Fibroblast of skin of scalp (primary cell): ENCODE measurements at regions not wholly inside any gene's neighbourhood (a gene's known extent, or its start where the extent isn't known, plus 50 kb on each side); places are given as distances from the start of the nearest gene placed in this dataset.
"Not testable (repeated sequence)": the region's sequence is repeated elsewhere in the genome, so short reads cannot be mapped to it uniquely, and the experiment has no call there.

ENCODE experiments used
- DNase-seq: peaks from one replicate; pipeline ENCODE4 v3.0.0-alpha.2; 2013

DNA sequence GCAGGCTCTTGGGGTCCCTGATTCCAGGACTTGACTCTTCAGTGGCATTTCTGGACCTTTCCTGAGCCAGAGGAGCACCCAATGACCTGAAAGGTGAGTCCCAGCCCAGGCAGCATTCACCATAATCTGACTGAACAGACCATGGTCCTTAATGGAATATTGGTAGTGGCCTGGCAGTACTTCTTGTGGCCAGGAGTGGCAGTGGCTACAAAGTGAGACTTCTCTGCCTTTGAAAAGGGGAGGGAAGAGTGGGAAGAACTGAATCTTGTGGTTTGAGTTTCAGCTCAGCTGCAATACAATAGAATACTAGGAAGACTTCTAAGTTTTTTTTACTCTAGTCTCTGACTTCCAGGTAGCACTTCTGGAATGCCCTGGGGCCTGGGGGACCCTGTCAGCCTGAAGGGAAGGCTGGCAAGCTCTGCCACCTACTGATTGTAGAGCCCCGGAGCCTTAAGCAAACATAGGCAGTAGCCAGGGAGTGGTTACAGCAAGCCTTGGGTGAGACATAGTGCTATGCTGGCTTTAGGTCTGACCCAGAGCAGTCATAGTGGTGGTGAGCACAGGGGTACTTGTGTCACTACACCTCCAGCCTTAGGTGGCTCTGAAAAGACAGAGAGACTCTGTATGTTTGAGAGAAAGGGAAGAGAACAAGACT, 674.2 kb upstream of the MANEA start:
- DNase-seq: no peak

DNA sequence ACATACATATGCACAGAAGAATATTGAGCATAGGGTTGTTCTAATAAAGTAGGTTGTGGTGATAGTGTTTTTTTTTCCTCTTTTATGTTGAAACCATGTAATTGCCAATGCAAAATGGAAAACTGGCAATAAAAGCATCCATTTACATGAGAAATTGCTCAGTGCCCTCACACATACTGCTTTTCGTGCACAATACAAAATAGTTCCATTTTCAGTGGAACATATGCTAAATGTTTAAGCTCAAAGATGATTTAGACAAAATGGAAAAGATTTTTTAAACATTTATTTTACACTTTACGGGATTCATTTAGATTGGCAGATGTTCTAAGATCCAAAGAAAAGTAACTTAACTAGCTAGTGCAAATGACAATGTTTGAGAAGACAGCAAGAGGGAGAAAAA, 678.1 kb upstream of the MANEA start:
- DNase-seq: no peak

- DNase-seq: no peak
These were observed 683.0 kb upstream of the MANEA start for GRCh38 chr6:94894300-94894699.

DNA sequence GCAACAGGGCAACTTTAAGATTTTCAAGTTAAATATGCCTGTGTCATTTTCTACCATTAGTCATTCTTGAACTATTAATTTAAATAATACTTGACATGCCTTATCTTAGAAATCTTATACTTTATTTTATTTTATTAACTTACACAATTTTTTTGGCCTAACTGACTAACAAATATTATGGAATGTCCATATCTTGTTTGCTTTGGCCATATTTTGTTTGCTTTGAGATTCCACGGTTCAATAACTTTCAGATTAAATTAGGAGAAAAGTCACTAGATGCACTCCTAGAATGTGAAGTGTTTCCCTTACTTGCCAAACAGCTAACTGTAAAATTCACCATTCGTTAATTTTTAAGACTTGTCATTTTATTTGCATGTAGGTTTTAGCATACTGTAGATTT, 684.0 kb upstream of the MANEA start:
- DNase-seq: no peak

DNA sequence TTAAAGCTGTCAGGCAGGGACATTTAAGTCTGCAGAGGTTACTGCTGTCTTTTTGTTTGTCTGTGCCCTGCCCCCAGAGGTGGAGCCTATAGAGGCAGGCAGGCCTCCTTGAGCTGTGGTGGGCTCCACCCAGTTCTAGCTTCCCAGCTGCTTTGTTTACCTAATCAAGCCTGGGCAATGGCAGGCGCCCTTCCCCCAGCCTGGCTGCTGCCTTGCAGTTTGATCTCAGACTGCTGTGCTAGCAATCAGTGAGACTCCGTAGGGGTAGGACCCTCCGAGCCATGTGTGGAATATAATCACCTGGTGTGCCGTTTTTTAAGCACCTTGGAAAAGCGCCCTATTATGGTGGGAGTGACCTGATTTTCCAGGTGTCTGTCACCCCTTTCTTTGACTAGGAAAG, 703.5 kb upstream of the MANEA start:
- not testable (repeated sequence) for DNase-seq

DNA sequence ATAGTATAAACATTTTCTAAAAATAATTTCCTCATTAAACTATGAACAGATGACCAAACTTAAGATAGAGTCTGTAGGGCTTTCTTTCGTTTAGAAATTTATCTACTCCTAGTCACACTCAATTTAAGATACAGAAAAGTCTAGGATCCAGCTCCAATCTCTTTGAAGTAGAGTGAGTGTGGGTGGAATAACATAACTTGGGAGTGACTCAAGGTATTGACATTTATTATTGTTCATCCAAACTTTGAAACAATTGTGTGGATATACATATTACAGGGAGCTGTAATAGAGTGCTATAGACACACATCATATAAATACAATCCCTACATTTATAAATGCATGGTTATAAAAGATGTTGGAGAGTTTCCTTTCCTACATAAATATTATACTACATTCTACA, 715.2 kb upstream of the MANEA start:
- no peak for DNase-seq

DNA sequence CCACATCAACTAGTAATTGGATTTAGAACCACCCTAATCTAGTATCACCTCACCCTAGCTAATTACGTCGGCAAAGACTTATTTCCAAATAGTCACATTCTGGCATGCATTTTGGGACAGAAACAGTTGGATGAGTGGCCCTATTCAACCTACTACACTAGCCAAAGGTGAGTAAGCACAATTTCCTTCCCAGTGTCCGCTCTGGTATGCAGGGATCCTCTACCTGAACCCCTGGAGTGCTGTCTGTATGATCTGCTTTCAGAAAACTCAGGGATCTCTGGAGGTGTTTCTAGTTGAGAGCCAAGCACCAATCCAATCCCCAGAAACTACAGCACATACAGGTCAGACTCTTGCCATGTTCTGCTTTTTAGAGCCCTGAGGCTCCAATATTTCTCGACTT, 717.4 kb upstream of the MANEA start:
- no peak for DNase-seq

GRCh38 chr6:94856999-94857398, 720.3 kb upstream of the MANEA start:
- DNase-seq: not testable (repeated sequence)

GRCh38 chr6:94851329-94851728, 726.0 kb upstream of the MANEA start:
- DNase-seq: not testable (repeated sequence)

GRCh38 chr6:94845742-94846141, 731.6 kb upstream of the MANEA start:
- no peak for DNase-seq

GRCh38 chr6:94835264-94835663, 742.1 kb upstream of the MANEA start:
- no peak for DNase-seq

- DNase-seq: no peak
These were observed 763.5 kb upstream of the MANEA start for GRCh38 chr6:94813806-94814205.

- DNase-seq: no peak
These were observed 776.0 kb upstream of the MANEA start for GRCh38 chr6:94801344-94801743.

GRCh38 chr6:94785514-94785913, 791.8 kb upstream of the MANEA start:
- DNase-seq: no peak

- not testable (repeated sequence) for DNase-seq
These were observed 792.3 kb upstream of the MANEA start for GRCh38 chr6:94785081-94785480.

DNA sequence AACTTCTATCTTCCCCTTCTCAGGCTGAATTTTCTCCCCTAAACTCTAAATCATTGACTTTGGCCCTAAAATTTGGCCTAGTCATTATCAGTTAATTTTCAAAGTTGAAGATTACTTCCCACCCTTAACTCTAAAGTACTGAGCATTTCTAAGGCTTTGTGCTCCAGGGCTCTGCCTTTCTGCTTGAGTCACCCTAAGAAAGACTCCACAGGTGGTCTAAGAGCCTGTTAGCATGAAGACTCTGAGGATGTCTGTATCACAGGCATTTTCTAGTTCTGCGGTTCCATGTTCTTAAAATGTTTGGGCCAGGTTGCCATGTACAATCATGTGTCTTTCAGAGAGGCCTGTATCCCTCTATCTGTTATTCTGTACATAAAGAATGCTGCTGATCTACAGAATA, 808.1 kb upstream of the MANEA start:
- no peak for DNase-seq

DNA sequence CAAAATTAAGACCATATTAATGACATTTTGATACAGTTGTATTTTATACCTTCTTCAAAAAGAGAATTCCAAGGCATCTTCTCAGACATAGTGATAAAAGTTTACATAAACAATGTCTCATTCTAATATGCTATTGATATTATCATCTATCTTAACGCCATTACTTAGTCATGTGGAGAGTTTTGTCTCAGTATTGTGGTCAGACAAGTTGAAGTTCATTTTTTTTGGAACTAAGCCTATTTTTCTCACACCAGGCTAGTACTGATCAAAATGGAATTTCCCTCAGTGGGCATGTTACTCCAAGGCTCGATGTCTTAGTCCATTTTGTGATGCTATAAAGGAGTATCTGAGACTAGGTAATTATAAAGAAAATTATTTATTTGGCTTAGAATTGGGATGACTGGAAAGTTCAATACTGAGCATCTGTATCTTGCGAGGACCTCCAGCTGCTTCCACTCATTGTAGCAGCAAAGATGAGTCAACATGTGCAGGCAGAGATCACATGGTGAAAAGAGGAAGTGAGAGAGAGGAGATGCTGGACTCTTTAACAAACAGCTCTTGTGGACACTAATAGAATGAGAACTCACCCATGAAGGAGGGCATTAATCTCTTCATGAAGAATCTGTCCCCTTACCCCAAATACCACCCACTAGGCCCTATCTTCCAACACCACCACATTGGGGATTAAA, 825.5 kb upstream of the MANEA start:
- no peak for DNase-seq

DNA sequence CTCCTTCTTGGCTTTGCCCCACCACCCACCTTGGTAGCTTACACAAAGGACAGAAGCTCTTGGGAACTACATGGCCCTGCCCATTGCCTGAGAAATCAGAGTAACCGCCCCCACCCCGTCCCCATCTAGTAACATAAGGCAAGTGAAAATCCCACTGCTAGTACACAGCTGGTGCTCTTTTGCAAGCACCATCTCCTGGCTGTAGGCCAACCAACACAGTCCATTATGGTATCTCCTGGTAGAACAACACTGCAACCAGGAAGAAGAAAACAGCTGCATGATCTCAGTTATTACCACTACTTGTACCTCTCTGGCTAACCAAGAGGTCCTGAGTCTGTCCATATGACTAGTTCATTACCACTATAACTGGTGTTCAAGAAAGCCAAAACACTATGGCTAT, 841.1 kb upstream of the MANEA start:
- no peak for DNase-seq

DNA sequence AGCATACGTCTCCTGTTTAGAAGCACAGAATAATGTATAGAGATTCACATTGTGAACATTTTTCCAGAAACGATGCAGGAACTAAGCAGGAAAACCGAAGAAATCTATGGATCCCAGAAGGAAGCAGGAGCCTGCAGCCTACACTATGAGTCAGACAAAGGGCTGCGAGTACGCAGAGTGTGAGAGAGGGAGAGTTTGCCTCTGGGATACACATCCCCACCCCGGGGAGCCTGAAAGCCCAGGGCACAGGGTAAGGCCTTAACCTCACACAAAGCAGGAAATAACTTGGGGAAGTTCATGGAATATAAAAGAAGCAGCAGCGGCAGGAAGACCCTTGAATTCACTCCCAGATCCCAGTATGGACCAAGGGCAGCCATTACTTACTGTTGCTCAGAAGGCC, 842.1 kb upstream of the MANEA start:
- no peak for DNase-seq

DNA sequence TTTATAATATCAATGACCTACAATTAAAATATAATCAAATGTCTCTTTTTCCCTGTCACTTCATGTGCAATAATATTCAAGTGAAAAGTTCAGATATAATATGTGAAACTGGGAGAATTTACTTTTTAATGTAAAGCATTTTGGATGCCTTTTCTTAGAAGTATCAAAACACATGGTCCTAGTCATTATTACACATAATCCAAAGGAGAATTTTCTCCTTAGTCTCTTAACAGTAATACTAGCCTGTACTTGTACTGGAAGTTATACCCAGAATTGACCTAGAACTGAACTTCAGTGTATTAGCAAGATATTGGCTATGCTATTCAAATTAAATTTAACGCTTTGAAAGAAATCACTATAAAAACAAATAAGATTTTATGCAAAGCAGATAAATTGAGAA, 842.6 kb upstream of the MANEA start:
- DNase-seq: no peak

DNA sequence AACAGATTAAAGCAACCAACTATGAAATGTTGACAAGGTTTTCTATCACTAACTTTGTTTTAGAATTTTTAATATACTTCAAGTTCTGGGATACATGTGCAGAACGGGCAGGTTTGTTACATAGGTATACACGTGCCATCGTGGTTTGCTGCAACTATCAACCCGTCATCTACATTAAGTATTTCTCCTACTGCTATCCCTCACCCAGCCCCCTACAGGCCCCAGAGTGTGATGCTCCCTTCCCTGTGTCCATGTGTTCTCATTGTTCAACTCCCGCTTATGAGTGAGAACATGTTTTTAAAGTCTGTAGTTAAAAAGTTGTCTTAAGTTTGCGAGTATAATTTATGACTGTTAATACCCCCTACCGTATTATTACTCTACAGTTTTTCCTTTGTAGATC, 844.3 kb upstream of the MANEA start:
- no peak for DNase-seq

DNA sequence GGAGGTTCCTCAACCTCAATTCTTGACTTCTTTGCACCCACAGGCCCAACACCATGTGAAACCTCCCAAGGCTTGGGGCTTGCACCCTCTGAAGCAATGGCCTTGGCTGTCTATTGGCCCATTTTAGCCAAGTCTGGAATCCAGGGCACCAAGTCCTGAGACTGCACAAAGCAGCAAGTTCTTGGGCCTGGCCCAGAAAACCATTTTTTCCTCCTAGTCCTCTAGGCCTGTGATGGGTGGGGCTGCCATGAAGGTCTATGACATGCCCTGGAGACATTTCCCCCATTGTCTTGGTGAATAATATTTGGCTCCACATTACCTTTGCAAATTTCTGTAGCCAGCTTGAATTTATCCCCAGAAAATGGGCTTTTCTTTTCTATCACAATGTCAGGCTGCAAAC, 849.6 kb upstream of the MANEA start:
- no peak for DNase-seq

DNA sequence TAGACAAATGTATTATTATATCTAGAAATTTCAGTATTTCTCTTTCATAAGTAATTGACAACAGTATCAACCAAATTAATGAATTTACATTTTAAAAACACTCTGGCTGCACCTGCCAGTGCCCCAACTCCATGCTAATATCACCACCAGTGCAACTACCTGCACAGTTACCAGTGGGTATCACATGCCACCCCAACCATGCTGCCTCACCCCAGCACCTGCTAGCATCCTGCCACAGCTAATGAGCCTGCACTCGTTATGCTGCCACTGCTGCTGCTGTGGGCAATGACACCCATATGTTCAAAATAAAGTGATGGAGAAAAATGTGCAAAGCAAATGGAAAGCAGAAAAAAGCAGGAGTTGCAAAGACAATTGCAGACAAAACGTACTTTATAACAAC, 855.9 kb upstream of the MANEA start:
- DNase-seq: no peak

DNA sequence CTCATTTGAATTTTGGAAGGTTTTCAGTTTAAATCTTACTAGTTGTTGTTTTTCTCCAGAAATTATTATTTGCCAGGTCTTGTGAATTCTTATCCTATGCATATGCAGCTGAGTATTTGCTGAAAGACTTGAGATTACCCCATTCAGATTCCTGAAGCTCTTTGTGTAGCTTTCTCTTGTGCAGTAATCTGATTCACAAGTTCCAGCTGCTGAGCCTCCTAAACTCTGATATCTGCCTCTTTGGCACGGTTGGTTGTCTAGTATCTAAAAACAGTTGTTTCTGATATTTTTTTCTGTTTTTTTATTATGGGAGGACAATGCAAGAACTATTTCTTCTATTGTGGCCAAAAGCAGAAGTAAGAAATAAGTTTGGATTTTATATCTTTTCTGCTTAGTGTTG, 863.9 kb upstream of the MANEA start:
- no peak for DNase-seq

- no peak for DNase-seq
These were observed 878.6 kb upstream of the MANEA start for GRCh38 chr6:94698773-94699172.
